ENCODE measurements at regions not wholly inside any gene's neighbourhood (a gene's known extent, or its start where the extent isn't known, plus 50 kb on each side); places are given as distances from the start of the nearest gene placed in this dataset.

GRCh38 chr18:59048378-59048777, 91.3 kb upstream of the SEC11C start:
- no TSS peak for BruUV-seq (replicated peaks)
- ChIA-PET CTCF (interaction anchor here (0.7 kb wide), 1 partner anchor 279 kb away, joined by 4 read pairs; no protein-coding TSS in a partner anchor), POLR2A (ENCODE audit: unreplicated experiment) (no interaction called here)
- Histone ChIP-seq H3K9me3 (ENCODE audit: low read length) (no peaks in the 10 kb centered on the region), H3K27ac (ENCODE audit: low read length) (no peak overlapping the region), H3K4me1 (ENCODE audit: insufficient read depth, low read length) (peaks cover 8% of the 10 kb centered on the region; the same call in 1 of the 2 replicates), H3K27me3 (ENCODE audit: low read length) (no peaks in the 10 kb centered on the region), H3K4me2 (ENCODE audit: low read length) (no peak overlapping the region), H3K9ac (ENCODE audit: low read length) (no peak overlapping the region), H3K4me3 (ENCODE audit: low read length) (no peak overlapping the region), H3F3A (ENCODE audit: low read length, unreplicated experiment) (no peaks in the 10 kb centered on the region), H3K79me2 (ENCODE audit: low read length) (no peaks in the 10 kb centered on the region), H4K20me1 (ENCODE audit: low read length) (no peaks in the 10 kb centered on the region), H2AFZ (ENCODE audit: low read length) (no peak overlapping the region), H3K36me3 (ENCODE audit: low read depth, low read length) (no peaks in the 10 kb centered on the region), H3K9me2 (replicated peaks; ENCODE audit: low read length) (no peaks in the 10 kb centered on the region)
- no peak for ATAC-seq
- DNase-seq, result no peak
- intact Hi-C loops (cut with micrococcal nuclease), result no loop called here
- no peak for TF ChIP-seq EZH2phosphoT487 (IDR thresholded peaks at IDR 0.05; ENCODE audit: borderline replicate concordance, low read length)
- no peak for TF ChIP-seq EZH2 (IDR thresholded peaks at IDR 0.05; ENCODE audit: low read length, unreplicated experiment)
- no peak for TF ChIP-seq CTCF (conservative IDR thresholded peaks at IDR 0.05; ENCODE audit: low read depth, low read length)

GRCh38 chr18:59049721-59050660, 89.7 kb upstream of the SEC11C start:
- Histone ChIP-seq H3K27ac (ENCODE audit: low read length) (no peak overlapping the region), H3K4me1 (ENCODE audit: insufficient read depth, low read length) (peaks cover 21% of the 10 kb centered on the region), H3K79me2 (ENCODE audit: low read length) (no peaks in the 10 kb centered on the region), H3K9me3 (ENCODE audit: low read length) (no peaks in the 10 kb centered on the region), H3K4me3 (ENCODE audit: low read length) (no peak overlapping the region), H3K4me2 (ENCODE audit: low read length) (no peak overlapping the region), H2AFZ (ENCODE audit: low read length) (no peak overlapping the region), H3K9me2 (replicated peaks; ENCODE audit: low read length) (no peaks in the 10 kb centered on the region), H3F3A (ENCODE audit: low read length, unreplicated experiment) (no peaks in the 10 kb centered on the region), H4K20me1 (ENCODE audit: low read length) (no peaks in the 10 kb centered on the region), H3K36me3 (ENCODE audit: low read depth, low read length) (no peaks in the 10 kb centered on the region), H3K9ac (ENCODE audit: low read length) (no peak overlapping the region), H3K27me3 (ENCODE audit: low read length) (no peaks in the 10 kb centered on the region)
- TF ChIP-seq CTCF (conservative IDR thresholded peaks at IDR 0.05; ENCODE audit: low read depth, low read length) (no peak), EZH2phosphoT487 (IDR thresholded peaks at IDR 0.05; ENCODE audit: borderline replicate concordance, low read length) (no peak), EZH2 (IDR thresholded peaks at IDR 0.05; ENCODE audit: low read length, unreplicated experiment) (no peak)
- POLR2A ChIA-PET (ENCODE audit: unreplicated experiment), result no interaction called here
- CTCF ChIA-PET, result no interaction called here
- no TSS peak for BruUV-seq (replicated peaks)
- intact Hi-C loops (cut with micrococcal nuclease), result no loop called here
- DNase-seq, result no peak
- ATAC-seq, result no peak

GRCh38 chr18:59050661-59051057, 89.0 kb upstream of the SEC11C start:
- Histone ChIP-seq H3K79me2 (ENCODE audit: low read length) (no peaks in the 10 kb centered on the region), H3K36me3 (ENCODE audit: low read depth, low read length) (no peaks in the 10 kb centered on the region), H3F3A (ENCODE audit: low read length, unreplicated experiment) (no peaks in the 10 kb centered on the region), H3K9ac (ENCODE audit: low read length) (no peak overlapping the region), H2AFZ (ENCODE audit: low read length) (no peak overlapping the region), H3K27ac (ENCODE audit: low read length) (no peak overlapping the region), H3K4me3 (ENCODE audit: low read length) (no peak overlapping the region), H3K9me3 (ENCODE audit: low read length) (no peaks in the 10 kb centered on the region), H3K4me2 (ENCODE audit: low read length) (no peak overlapping the region), H3K9me2 (replicated peaks; ENCODE audit: low read length) (no peaks in the 10 kb centered on the region), H4K20me1 (ENCODE audit: low read length) (no peaks in the 10 kb centered on the region), H3K4me1 (ENCODE audit: insufficient read depth, low read length) (peaks cover 23% of the 10 kb centered on the region), H3K27me3 (ENCODE audit: low read length) (no peaks in the 10 kb centered on the region)
- ATAC-seq (no peak), DNase-seq (no peak)
- intact Hi-C loops (cut with micrococcal nuclease), result no loop called here
- ChIA-PET CTCF (no interaction called here), POLR2A (ENCODE audit: unreplicated experiment) (no interaction called here)
- no peak for TF ChIP-seq EZH2phosphoT487 (IDR thresholded peaks at IDR 0.05; ENCODE audit: borderline replicate concordance, low read length)
- no peak for TF ChIP-seq EZH2 (IDR thresholded peaks at IDR 0.05; ENCODE audit: low read length, unreplicated experiment)
- no peak for TF ChIP-seq CTCF (conservative IDR thresholded peaks at IDR 0.05; ENCODE audit: low read depth, low read length)
- no TSS peak for BruUV-seq (replicated peaks)

All from PC-3 (cell line).